AG09319 (cell line): ENCODE measurements at regions not wholly inside any gene's neighbourhood (a gene's known extent, or its start where the extent isn't known, plus 50 kb on each side); places are given as distances from the start of the nearest gene placed in this dataset.
"Not testable (repeated sequence)": the region's sequence is repeated elsewhere in the genome, so short reads cannot be mapped to it uniquely, and the experiment has no call there.

Experiments
- DNase-seq: peaks from one replicate; pipeline ENCODE4 v3.0.0-alpha.2; 2010; ENCODE audit warnings: low read depth; ENCODE audit errors: extremely low read depth
- CTCF ChIP-seq: IDR thresholded peaks from 2 replicates; pipeline ENCODE4 v1.5.1; 2011; ENCODE audit warnings: low read depth, mild to moderate bottlenecking, inconsistent platforms, low read length, moderate library complexity

- no peak for TF ChIP-seq CTCF
- DNase-seq, result no peak
Measured at GRCh38 chr14:43410631-43411030, 1096.5 kb downstream of the FSCB start.

GRCh38 chr14:43408472-43408871 is 1098.6 kb downstream of the FSCB start:
- TF ChIP-seq CTCF, result no peak

GRCh38 chr14:43407706-43408105 is 1099.4 kb downstream of the FSCB start:
- TF ChIP-seq CTCF, result no peak
- DNase-seq, result no peak

More at GRCh38 chr14:43408472-43408871, 1098.6 kb downstream of the FSCB start:
- DNase-seq, result no peak

GRCh38 chr14:43406931-43407330 is 1100.2 kb downstream of the FSCB start:
- DNase-seq, result no peak
- no peak for TF ChIP-seq CTCF

GRCh38 chr14:43399289-43399688 is 1107.8 kb downstream of the FSCB start:
- no peak for TF ChIP-seq CTCF
- no peak for DNase-seq

- DNase-seq, result not testable (repeated sequence)
Measured at GRCh38 chr14:43370565-43370896, 1136.6 kb downstream of the FSCB start.

GRCh38 chr14:43369710-43370564 is 1137.1 kb downstream of the FSCB start:
- DNase-seq, result no peak
- no peak for TF ChIP-seq CTCF

- TF ChIP-seq CTCF, result no peak
- DNase-seq, result no peak
Measured at GRCh38 chr14:43362586-43362985, 1144.5 kb downstream of the FSCB start.
